Hippocampal formation (tissue), 2 donors: ENCODE measurements at regions not wholly inside any gene's neighbourhood (a gene's known extent, or its start where the extent isn't known, plus 50 kb on each side); places are given as distances from the start of the nearest gene placed in this dataset.
"Not testable (repeated sequence)": the region's sequence is repeated elsewhere in the genome, so short reads cannot be mapped to it uniquely, and the experiment has no call there.

Source experiments
- DNase-seq, 2 donors: peaks; one replicate each; lab custom pipeline; 2025; lab: John Stamatoyannopoulos, UW

DNA sequence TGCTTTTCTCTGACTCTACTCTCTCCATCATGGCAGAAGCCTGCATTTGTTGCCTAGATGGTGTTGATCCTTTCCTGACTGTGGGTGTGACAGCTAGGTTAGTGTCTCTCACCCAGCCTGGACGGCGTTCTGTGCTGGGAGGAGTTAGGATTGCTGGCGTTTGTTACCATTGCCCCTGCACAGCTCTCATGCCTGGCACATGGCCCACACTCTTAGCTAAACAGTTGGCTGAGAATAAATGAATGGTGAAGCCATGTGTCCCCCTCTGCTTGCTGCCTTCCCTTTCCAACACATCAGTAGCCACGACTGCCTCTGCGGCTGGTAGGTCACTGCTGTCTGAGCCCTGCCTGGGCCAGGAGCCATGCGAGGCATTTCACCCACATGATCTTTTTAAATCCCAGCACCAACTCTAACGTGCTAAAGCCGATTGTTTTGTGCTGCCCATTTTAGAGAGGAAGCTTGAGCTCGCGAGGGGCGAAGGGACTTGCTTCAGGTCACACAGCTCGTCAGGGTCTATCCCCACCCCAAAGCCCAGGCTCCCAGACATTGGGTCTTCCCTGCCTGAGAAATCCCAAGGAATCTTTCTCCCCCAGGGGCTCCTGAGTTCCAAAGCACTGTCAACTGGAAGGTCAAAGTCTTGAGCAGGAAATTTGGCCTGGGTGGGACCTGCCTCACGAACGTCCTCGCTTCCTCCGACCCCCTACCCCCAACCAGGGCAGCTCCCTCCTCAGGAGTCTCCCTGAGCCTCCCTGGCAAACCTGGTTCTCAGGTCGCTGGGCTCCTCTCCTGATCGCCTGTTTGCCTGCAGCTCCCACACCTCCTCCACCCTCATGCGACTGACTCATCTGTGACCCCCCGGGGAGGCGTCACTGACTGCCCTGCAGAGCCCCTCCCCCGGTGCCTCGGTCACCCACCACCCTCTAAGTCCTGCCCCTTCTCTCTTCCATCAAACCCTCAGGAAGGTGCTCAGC, 271.7 kb upstream of the C1orf174 start:
- peak in 1 of 2 donors; percentile 8 for DNase-seq

DNA sequence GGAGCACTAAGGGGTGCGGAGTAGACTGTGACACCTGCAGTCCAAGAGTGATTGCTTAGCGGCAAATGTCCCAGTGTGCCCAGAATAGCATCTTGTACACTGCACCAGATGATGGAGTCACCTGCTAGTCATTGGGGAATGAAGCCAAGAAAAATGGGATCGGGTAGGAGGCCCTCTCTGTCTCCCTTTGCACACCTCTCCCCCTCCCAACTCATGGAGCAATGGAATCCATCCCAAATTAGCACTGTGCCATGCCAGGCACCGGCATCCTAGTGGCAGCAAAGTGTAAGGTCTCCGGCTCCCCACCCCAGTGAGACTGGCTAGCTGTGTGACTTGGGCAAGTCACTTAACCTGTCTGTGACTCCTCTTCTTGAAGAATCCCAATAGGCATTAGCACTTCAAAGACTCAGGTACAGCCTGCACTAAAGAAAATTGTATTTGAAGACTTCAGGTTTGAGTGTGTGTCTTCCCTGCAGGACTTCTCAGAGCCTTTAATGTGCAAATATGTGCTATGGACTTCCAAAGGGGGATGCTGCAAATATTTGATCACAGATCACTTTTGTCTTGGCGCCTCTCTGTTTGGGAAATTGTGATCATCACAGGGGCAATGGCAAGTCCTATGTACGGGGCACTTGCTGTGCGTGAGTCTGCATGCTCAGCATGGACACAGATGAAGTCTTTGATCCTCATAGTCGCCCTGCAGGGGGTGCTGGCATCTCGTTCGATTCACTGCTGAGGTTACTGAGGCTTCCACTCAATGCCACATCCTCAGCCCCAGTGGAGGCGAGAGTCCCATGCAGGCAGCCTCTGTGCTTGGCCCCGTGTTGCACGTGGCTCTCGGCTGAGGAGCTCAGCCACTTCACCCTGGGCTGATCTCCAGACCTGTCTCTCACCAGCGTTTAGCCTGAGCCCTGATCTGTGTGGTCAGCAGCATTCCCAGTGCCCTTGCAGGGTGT, 272.9 kb upstream of the C1orf174 start:
- peak in 1 of 2 donors; percentile 3 for DNase-seq

DNA sequence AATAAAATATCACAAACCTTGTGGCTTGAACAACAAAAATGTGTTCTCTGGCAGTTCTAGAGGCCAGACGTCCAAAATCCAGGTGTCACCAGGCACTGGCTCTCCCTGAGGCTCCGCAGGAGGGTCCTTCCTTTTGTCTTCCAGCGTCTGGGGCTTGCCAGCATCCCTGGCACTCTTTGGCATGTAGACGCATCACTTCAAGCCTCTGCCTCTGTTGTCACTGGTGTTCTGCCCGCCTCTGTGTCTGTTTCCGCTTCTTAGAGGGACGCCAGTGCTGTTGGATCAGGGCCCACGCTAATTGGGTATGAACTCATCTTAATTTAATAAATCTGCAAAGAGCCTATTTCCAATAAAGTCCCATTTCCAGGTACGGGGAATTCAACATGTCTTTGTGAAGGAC, 273.7 kb upstream of the C1orf174 start:
- DNase-seq, result no peak

DNA sequence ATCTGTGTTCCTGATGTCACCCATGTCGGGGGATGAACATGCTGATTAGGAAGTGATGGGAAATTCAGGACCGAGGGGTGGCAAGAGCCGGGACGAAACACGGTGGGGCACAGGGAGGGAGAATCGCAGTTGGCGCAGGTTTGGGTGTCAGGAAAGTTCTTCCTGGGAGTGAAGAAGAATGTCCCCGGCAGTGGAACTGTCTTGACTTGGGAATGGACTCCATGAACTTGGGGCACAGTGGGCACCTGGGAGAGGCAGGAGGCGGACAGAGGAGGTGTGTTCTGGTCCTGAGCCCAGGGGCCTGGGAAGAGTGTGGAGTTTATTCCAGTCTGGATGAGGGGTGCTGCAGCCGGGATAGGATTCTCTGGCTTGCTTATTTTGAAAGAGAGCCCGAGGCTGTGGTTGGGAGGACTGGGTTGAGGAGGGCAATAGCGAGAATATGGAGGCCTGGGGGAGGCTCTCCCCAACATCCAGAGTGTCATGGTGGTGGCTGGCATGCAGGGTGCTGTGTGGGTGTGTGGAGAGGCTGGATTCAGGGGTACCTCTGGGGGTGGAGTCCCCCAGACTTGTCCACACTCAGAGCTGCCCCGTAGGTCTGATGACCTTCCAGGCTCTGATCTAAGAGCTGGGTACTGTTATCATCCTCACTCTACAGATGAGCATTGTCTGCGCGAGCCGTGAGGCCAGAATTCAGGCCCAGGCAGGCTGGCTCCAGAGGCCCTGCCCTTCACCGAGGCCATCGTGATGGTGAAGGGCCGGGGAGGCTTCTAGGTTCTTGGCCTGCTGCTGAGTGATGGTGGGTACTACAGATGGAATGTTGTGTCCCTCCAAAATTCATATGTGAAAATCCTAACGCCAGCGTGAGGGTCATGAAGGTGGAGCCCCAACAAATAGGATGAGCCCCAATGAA, 274.5 kb upstream of the C1orf174 start:
- DNase-seq, result no peak

DNA sequence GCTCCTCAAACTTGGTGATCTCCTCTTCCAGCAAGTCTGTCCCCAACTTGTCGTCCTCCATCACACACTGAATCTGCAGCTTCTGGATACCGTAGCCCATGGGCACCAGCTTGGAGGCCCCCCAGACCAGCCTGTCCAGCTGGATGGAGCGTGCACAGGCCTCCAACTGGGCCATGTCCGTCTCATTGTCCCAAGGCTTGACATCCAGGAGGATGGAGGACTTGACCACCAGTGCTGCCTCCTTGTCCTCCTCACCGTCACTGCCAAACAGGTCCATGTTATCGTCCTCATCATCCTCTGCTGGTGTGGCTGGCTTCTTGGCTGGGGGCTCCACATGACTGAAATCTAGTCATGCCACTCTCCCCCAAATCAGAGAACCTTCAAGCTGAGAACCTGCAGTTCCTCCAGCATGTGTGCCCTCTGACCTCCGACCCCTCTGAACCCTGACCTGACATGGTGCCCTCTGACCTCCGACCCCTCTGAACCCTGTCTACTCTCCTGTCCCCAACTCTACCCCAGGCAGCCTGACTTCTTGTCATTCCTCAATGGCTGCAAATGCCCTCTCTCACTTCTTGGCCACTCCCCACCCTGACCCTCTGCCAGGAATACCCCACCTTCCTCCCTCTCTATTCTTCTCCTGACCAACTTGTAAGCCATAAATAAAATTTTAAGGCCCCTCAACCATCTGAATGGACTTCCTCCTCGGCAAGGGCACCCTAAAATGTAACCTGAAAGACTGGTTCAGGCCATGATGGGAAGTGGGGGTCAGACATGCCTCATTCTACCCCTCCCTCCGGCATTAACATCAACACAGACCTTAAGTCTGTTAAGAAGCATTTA, 275.7 kb upstream of the C1orf174 start:
- no peak for DNase-seq

DNA sequence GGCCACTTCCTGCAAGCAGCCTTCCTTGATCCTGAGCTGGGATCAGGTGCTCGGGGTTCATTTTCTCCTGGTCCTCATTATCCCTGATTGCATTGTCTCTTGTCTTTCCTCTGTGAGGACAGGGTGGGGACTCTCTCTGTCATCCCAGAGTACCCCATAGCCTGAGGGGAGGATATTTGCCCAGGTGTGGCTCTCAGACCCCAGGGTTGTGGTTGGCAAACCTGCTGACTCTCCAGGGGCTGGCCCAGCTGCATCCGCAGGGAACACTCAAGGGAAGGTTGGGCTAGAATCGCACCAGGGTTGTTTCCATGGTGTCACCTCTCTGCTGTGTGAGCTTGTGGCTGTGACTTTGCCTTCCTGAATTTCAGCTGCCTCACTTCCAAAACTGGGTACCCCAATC, 276.8 kb upstream of the C1orf174 start:
- no peak for DNase-seq

DNA sequence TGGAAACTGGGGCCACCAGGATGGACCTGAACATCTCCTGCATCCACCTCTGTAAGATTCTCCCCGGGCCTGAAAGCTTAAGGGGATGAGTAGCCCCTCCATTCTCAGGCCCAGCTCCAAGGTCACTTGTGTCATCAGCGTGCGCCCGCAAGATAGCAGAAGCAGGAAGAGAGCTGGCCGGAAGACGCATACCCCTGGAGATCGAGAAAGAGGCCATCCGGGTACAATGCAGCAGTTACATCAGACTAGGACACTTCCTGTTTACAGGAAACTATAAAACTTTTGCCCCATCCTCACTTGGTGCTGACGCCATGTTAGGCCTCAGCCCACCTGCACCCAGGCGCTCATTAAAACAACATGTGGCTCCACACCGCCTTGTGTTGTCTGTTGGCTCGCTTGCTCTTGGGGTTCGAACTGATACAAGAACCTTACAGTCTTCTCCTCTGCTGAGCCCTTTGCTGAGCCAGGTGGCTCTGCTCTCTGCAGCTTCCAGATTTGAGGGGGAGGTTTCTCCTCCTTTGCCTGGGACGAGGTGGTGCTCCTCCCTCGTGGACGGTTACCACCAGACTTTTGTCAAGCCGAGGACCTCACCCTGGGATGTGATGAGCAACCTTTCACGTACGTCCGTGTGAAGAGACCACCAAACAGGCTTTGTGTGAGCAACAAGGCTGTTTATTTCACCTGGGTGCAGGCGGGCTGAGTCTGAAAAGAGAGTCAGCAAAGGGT, 277.5 kb upstream of the C1orf174 start:
- DNase-seq, result no peak

DNA sequence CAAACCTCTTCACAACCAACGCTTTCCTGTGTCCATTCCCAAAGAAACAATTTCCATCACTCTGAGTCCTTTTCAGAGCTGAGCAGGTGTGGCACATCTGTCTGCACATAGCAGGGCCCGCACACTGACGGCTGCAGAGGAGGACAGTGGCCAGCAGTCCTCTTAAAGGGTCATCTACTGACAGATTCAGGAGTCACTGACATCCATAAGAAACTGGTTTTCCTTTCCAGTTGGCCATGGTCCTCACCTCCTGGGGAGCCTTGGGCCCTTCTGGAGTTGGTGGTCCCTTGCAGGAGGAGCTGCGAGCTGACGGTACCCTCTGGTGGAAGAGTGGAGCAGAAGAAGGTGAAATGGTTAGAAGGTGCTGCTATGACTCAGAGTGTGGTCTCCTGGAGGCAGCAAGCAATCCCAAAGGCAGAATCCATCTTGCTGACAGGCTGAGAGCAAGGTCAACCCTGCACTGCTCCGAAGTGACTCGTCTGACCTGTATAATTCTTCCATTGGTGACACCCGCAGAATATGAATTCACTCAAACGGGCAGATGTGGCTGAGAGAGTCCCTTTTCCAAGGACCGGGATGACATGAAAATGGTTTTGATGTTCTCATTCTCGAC, 278.5 kb upstream of the C1orf174 start:
- no peak for DNase-seq

DNA sequence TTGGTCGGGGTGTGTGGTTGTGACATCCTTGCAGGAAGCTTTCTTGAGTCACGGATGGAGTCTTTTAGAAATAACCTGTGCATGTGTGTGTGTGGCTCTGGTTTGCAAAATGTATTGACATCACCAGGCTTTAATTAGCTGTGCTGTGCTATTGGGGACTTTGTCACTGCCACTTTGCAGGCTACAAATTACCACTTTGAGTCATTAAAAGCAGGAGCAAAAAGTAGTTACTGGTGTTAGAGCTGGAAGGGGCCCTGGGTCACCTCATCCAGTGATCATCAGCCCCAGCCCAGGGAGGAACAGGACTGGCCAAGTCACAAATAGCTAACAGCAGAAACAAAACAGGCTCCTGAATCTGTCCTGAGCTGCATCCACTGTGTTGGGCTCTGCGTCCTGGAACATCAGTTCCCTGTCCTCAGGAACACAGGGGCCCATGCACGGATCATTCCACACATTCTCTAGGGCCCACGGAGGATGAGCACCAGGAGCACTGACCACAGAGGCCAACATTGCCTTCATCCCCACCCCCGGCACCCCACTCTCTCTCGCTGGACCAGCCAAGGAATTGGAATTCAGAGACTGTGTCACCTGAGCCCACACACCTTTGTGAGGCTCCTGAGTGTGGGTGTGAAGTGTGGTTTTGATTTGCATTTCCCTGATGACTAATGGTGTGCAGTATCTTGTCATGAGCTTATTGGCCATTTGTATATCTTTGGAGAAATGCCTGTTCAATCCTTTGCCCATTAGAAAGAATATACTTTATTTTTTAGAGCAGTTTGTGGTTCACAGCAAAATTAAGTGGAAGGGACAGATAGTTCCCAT, 280.1 kb upstream of the C1orf174 start:
- no peak for DNase-seq

DNA sequence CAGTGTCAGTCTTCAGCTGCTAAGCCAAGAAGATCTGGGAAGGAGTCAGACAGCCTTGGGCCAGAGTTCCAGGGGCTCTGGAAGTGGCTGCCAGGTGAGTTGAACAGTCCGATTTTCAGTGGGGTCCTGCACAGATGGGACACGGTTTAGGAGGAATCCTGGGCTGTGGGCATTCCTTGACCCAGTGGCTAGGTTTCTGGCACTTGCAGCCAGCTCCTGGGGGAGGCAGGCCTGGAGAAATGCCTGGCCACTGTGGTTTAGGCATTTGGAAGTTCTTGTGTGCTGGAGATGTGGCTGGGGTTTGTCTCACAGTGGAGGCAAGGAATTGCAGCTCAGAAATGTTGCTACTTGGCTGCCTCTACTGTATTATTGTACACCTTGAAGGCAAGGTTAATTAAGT, 286.4 kb upstream of the C1orf174 start:
- DNase-seq, result not testable (repeated sequence)

DNA sequence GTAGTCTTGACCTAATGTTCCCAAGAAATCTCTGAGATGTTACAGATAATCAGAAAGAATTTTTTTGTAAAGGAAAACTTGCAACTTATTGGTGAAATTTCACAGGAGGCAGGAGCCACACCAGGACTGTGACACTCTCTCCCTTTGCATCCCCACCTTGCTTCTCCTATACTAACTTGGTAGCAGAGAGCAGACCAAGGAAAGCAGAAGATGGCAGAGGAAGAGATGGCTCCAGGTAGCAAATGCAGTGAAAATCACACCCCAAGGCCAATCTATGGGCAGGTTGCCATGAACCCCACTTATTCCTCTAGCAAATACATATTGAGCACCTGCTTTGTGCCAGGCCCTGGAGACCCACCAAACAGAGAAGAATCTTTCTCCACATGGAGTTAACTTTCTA, 303.4 kb upstream of the C1orf174 start:
- DNase-seq, result no peak

DNA sequence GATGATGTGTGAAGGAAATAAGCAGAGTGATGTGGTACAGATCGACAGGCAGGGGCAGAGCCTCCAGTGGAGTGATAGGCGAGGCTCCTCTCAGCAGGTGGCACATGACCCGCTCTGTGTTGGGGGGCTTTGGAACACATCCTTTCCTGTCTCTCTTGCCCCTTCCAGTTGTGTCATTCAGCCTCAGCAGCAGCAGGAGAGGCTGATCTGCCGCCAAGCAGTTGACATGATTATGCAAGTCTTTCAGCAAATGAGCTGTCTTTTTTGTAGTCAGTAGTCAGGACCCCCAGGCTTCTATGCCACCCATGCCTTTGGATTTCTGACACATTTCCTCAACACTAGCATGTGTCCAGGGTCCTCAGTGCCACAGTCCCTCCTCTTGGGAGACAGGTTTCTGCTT, 307.1 kb upstream of the C1orf174 start:
- DNase-seq, result no peak

DNA sequence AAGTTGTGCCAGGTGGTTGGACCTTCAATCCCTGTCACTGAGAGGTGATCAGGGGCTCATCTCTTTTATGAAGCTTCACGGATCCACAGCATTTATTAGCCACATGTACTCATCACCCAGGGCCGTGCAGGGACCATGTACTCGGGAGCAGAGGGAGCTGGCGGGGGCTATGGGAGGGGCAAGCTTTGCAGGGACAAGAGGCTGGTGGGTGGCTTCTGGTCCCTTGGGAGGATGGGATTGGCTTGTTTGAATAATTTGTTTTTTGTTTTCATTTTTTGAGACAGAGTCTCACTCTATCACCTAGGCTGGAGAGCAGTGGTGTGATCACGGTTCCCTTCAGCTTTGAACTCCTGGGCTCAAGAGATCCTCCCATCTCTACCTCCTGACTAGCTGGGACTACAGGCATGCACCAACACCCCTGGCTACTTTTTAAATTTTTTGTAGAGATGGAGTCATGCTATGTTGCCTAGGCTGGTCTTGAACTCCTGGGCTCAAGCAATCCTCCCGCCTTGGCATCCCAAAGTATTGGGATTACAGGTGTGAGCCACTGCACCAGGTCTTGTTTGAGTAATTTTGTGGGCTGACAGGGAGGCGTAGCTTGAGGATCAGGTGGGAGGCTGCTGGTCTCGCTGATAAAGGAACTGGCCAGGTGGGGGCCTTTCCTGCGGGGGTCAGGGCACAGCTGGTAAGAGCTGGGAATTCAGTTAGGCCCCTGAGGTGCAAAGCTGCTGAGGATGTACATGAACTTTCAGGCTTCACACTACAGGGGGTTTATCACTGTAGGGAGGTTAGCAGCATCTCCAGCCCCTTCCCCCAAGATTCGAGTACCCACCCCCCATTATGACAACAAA, 308.0 kb upstream of the C1orf174 start:
- DNase-seq, result no peak

DNA sequence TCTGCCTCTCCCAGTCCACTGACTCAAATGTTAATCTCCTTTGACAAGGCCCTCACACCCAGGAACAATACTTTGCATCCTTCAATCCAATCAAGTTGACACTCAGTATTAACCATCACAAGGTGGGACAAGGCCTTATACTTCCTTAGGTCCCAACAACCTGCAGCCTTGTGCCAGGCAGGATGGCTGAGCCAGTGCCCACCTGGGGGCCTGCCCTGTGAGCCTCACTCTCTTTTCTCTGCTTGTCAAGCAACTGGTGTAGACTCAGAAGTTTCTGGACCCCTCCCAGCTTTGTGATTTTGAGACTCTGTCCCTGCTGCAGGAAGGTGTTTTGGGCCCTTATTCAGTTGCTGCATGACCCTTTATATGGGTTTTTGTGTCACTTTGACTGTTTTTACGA, 310.0 kb upstream of the C1orf174 start:
- DNase-seq, result no peak

DNA sequence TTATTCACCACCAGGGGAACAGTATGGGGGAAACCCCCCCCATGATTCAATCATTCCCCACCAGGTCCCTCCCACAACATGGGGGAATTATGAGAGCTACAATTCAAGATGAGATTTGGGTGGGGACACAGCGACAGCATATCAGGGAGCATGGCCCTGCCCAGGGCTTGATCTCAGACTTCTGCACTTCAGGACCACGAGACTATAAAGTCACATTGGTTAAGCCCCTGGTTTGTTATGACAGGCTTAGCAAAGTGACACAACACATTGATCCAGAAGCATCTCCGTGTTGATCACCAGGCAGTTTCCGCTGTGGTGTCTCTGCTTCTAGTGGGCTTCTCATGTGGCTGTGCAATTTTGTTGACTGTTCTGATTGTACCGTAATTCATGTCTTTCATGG, 312.7 kb upstream of the C1orf174 start:
- DNase-seq, result no peak

DNA sequence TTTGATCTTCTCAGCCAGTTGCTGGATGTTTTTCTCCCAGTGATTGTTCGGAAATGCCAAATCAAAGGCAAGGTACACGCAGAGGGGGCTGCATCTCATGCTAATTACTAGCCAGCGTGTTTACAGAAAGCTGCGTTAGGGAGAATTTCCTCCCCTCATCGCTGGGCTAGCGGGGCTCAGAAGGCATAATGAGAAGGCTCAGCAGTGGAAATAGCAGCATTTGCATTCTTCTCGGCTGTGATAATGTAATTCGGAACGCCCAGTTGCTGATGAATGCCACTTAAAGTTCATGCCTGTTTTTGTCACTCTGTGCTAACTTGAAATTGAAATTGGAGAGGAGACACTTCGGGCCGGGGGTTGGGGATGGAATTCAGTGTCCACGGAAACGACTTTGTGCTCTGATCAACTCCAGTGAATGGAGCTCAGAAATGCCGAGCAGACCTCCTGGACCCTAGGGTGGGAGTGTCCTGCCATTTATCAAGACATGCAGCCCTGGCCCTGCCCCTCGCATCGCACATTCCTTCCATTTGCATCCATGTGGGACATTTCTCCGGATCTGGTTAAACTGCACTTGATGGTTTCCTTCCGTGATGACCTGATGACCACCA, 313.4 kb upstream of the C1orf174 start:
- no peak for DNase-seq

DNA sequence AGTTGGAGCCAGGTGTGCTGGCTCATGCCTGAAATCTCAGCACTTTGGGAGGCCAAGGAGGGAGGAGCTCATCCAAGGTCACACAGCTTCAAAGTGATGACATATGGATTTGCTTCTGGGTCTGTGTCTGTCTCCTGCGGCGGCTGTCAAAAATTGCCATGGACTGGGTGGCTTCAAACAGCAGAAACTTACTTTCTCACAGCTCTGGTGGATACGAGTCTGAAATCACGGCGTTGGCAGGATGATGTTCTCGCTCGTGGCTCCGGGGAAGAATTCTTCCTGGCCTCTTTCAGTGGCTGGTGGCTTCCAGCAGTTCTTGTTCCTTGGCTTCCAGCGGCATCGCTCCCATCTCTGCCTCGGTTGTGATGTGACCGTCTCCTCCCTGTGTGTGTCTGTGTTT, 314.8 kb upstream of the C1orf174 start:
- DNase-seq, result no peak
